ENCODE measurements at regions not wholly inside any gene's neighbourhood (a gene's known extent, or its start where the extent isn't known, plus 50 kb on each side); places are given as distances from the start of the nearest gene placed in this dataset.
"Not testable (repeated sequence)": the region's sequence is repeated elsewhere in the genome, so short reads cannot be mapped to it uniquely, and the experiment has no call there.

DNA sequence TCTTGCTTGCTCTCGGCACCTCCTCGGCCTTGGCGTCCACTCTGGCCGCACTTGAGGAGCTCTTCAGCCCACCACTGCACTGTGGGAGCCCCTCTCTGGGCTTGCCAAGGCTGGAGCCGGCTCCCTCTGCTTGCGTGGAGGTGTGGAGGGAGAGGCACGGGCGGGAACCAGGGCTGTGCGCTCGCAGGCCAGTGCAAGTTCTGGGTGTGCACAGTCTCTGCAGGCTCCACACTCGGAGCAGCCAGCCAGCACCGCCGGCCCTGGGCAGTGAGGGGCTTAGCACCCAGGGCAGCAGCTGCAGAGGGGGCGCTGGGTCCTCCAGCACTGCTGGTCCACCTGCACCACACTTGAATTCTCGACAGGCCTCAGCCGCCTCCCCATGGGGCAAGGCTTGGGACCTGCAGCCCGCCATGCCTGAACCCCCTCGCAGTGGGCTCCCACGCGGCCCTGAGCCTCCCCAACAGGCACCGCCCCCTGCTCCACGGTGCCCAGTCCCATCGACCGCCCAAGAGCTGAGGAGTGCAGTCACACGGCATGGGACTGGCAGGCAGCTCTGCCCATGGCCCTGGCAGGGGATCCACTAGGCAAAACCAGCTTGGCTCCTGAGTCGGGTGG is 411.2 kb upstream of the CHAC2 start:
- ATAC-seq = no peak

DNA sequence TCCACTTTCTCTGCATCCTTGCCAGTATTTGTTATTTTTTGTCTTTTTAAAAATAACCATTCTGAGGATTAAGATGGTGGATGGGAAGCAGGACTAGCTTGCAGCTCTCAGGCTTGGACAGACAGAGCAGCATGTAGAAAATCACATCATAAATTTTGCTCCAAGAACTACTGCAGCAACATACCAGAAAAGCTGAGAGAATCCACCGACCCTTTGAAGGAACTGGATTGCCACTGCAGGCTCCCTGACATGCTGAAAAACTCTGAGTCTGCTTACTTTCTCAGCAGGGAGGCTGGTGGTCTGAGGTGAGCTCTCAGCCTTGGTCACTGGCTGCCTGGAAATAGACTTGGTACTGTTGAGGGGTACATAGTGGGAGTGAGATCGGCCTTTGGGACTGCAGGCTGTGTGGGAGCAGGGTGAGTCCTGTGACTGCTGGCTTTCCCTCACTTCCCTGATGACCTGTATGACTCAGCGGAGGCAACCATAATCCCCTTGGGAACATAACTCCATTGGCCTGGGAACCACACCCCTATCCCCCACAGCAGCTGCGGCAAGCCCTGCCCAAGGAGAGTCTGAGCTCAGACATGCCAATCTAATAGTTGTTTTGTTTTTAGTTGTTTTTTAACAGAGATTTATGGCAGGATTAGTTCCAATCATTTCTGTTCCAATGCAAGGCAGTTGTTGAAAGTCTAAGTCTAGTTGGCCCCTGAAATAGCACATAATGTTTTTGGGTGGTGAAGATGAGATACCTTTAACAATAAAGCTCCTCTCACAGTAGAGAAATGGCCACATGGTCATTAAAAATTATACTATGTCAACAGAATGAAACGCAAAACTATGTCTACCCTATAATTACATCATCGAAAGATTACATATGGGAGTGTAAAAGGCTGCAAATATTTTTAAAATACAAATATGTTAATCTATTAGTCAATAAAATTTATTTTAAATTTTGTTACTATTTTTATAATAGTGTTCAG is 414.2 kb upstream of the CHAC2 start:
- no peak for ATAC-seq

DNA sequence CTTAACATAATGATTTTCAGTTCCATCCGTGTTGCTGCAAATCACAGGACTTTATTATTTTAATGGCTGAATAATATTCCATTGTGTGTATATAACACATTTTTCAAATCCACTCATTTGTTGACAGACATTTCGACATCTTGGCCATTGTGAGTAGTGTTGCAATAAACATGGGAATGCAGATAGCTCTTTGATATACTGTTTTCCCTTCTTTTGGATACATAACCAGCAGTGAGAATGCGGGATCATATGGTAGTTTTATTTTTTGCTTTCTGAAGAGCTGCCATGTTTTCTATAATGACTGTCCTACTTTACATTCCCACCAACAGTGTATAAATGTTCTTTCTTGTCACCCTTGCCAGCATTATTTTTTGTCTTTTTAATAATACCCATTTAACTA is 420.3 kb upstream of the CHAC2 start:
- no peak for ATAC-seq

DNA sequence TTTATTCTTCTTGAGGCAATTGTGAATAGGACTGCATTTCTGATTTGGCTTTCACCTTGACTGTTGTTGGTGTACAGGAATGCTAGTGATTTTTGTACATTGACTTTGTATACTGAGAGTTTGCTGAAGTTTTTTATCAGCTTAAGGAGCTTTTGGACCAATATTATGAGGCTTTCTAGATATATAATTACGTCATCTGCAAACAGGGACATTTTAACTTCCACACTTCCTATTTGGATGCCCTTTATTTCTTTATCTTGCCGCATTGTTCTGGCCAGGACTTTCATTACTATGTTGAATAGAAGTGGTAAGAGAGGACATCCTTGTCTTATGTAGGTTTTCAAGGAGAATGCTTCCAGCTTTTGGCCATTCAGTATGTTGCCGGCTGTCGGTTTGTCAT is 425.4 kb upstream of the CHAC2 start:
- no peak for ATAC-seq

DNA sequence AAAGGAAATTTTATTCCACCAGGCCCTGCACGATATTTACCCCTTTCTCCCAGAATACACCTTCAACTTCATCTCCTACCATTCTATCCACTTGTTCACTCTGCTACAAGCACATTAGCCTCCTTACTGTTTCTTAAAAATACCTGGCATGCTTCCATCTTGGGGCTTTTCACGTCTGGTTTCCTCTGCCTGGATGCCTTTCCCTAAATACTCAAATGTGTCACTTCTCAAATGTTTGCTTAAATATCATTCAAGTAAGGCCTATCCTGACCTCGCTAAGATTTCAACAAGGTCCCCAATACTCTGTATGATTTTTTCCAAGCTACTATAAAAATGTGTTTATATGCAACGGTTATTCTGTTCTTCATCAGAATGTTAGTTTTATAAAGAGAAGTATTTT is 433.0 kb upstream of the CHAC2 start:
- ATAC-seq = no peak

DNA sequence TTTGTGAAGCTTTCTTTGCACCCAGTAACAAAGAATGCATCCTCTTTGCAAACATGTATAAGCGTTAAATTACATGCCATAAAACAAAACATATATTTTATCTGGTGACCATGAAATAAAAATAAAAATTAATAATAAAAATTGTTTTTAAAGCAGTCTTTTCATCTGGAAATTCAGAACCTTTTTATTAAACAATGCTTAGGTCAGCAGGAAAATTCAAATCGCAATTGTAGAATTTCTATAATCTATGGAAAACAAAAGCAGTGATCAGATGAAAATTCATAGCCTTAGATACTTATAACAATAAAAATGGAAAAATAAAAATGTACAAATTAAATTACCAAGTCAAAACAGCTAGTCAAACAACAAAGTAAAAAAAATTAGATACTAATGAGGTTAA is 435.9 kb upstream of the CHAC2 start:
- ATAC-seq = no peak

DNA sequence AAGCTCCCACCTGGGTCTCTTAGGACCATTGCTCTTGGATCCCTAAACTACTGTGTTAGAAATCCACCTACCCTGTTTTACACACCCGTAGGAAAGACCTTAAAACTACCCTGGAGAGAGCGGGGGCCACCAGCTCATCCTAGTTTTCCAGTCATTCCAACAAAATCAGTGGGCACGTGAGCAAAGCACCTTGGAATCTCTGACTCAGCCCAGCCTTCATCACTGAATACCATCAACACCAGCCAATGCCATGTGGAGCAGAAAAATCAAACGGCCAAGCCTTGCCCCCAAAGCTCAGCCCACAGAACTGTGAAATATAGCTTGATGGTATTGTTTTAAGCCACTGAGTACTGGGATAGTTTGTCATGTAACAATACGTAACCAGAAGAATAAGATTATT is 449.7 kb upstream of the CHAC2 start:
- no peak for ATAC-seq

DNA sequence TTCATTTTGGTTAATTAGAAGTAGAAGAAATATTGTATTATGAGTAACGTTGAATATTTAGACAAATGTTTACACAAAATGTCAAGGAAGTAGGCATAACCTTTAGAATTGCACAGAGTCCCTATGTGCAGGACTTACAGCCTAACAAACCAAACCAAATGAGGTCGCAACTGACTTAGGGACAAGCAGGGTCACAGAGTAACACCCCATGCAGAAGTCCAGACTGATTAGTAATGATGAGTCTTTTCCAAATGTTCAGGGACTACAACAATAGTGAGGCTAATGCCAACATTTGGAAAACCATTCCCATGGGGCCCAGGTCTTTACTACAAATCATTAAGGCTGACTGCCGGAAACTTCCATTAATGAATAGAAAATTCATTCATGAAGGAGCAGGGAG is 452.5 kb upstream of the CHAC2 start:
- ATAC-seq = no peak

DNA sequence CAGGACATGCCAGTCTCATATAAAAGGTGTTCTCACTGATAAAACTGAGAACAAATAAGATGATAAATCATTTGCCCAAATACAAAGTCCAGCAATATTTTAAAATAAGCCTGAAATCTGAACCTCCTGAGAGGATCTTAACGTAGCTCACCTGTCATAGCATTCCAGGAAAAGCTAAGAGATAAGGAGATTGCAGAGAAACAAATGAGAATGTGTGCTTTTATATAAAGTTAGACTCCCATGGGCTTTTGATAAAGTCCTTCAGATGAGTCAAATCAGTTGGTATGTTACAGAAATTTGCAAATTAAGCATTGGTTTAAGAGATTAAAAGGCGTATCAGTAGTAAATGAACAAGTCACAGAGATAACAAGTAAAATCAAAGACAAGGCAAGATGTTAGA is 452.9 kb upstream of the CHAC2 start:
- ATAC-seq = no peak

DNA sequence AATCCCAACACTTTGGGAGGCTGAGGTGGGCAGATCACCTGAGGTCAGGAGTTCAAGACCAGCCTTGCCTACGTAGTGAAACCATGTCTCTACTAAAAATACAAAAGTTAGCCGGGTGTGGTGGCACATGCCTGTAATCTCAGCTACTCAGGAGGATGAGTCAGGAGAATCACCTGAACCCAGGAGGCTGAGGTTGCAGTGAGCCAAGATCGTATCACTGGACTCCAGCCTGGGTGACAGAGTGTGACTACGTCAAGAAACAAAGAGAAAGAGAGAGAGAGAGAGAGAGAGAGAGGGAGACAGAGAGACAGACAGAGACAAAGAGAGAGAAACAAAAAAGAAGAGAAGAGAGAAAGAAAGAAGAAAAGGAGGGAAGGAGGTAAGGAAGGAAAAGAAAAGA is 454.0 kb upstream of the CHAC2 start:
- not testable (repeated sequence) for ATAC-seq

DNA sequence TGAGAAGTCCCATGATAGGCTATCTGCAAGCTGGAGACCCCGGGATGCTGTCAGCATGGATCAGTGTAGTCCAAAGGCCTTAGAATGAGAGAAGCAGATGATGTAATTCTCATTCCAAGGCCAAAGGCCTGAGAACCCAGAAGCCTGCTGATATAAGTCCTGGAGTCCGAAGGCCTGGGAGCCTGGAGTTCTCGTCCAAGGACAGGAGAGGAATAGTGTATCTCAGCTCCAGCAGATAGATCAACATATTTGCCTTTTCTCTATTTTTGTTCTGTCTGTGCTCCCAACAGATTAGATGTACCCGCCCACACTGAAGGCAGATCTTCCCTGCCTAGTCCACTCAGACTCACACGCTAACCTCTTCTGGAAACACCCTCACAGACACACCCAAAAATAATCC is 454.9 kb upstream of the CHAC2 start:
- no peak for ATAC-seq

DNA sequence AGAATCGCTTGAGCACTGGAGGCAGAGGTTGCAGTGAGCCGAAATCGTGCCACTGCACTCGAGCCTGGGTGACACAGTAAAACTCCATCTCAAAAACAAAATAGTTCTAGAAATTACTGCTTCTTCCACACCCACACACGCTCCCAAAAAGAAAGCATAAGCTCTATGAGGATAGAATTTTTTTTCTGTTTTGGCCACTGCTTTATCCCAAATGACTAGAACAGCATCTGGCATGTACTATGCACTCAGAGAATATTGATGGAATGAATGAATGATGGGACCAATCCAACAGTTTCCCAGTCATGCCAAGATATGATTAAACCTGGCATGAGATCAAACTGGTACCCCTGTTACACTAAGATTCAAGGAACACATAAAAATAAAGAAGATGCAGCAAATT is 455.4 kb upstream of the CHAC2 start:
- ATAC-seq = no peak

DNA sequence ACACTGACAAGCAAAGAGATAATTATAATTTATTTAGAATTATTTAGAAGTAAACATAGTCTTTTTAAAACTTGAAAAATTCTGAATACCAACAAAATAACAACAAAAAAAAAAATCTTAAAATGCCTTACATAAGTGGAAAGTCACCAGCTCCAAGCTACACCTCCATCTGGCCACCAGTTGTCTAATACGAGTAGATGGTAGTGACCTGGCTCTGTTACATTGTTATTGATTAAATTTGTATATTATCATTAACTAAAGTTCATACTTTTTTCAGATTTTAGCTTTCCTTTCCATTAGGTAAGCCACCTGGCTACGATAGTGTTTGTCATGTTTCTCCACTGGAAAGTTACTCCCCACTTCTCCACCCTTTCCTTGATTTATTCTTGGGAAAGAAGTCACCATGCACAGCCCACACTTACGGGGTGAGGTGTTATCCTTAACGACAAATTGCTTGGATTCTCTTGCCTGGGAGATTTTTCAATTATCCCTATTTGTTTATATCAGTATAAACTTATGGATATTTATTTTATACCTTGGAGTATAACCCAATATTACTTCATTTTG is 464.5 kb upstream of the CHAC2 start:
- ATAC-seq = no peak

DNA sequence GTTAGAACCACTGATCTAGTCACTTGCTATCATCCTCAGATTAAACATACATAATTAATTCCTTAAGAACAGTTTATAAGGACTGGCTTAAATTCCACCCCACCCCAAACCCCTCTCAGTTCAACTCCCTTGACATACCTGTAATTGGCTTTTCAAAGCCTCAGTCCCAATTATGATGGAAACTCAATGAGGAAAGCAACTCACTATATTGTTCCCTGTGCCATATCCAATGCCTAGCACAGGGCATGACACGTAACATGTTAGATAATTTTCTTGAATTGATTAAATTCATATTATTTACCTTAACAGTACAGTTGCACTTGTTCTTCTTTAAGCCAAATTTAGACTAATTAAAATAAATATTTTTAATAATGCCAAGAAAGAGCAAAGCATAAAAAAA is 465.1 kb upstream of the CHAC2 start:
- ATAC-seq = no peak

DNA sequence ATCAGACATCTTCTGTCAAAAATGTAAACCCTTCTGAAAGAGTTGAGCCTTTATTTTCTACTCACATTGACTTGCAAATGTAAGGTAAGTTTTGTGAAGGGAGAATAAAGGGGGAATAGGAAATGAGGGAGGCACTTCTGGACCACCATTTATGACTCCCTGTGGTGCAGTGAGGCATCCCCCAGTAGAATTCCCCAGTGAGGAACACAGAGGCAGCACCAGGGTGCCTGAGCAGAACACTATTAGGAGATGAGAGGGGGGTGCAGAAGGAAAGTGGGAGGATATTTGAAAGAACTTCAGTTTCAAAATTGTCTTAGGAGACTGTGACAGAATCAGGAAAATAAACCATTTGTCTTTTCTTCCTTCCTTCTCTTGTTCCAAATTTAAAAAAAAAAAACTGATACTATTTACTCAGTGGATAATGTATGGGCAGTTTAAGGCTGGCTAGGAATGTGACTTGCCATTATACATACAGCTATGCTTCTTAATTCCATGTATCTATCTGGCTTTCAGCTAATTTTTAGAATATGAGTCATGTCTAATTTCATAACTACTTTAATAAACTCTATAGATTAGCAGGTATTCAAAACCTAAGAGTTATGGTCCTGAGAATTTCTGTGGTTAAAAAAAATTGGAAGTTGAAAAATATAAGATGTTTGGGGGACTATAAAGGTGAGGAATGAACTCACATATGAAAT is 478.1 kb upstream of the CHAC2 start:
- ATAC-seq = no peak

DNA sequence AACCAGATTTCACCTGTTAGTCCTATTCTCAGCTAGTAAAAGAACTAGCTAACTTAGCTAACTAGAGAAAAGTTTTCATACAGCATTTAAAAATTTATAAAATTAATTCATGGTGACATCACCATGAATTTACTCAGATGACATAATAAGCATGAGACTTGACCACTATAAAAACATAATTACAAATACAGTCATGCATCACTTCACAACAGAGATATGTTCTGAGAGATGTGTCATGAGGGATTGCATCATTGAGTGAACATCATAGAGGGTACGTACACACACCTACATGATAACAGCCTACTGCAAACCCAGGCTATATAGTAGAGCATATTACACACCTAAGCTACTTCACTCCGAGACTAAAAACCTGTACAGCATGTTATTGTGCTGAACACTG is 481.3 kb upstream of the CHAC2 start:
- ATAC-seq = no peak

DNA sequence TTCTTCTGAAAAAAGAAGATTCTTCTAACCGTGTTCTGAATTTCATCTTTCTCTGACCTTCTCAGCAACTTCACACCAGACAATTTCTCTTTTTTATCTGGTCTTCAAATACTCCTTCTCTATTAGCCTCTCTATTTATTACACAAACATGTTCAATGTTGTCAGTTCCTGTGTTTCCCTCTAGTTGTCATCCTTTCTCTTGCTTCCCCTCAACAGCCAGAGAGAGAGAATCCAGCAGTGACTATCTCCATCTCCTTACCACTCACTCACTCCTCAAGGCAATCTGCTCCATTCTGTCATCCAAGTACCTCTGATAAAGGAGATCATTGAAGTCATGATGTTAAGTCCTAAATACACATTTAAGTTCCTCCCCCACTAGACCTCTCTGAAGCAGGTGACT is 491.9 kb upstream of the CHAC2 start:
- no peak for ATAC-seq

DNA sequence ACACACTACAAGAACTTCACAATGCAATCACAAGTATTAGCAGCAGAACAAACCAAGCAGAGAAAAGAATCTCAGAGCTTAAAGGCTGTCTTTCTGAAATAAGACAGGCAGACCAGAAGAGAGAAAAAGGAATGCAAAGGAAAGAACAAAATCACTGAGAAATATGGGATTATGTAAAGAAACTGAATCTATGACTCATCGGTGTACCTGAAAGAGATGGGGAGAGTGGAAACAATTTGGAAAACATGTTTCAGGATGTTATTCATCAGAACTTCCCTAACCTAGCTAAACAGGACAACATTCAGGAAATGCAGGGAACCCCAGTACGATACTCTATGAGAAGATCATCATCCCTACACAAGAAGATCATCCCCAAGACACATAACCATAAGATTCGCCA is 499.0 kb upstream of the CHAC2 start:
- no peak for ATAC-seq

DNA sequence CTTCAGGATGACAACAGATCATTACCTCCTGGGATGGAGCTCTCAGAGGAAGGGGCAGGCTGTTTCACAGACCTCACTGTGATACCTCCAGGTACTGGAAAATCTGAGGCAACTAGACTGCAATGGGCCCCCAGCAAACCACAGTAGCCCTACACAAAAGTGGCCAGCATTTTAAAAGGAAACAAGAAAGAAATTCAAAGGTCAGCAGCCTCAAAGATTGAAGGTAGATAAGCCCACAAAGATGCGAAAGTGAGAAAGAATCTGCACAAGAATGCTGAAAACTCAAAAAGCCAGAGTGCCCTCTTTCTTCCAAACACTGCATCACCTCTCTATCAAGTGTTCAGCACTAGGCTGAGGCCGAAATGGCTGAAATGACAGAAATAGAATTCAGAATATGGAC is 499.5 kb upstream of the CHAC2 start:
- ATAC-seq = no peak

DNA sequence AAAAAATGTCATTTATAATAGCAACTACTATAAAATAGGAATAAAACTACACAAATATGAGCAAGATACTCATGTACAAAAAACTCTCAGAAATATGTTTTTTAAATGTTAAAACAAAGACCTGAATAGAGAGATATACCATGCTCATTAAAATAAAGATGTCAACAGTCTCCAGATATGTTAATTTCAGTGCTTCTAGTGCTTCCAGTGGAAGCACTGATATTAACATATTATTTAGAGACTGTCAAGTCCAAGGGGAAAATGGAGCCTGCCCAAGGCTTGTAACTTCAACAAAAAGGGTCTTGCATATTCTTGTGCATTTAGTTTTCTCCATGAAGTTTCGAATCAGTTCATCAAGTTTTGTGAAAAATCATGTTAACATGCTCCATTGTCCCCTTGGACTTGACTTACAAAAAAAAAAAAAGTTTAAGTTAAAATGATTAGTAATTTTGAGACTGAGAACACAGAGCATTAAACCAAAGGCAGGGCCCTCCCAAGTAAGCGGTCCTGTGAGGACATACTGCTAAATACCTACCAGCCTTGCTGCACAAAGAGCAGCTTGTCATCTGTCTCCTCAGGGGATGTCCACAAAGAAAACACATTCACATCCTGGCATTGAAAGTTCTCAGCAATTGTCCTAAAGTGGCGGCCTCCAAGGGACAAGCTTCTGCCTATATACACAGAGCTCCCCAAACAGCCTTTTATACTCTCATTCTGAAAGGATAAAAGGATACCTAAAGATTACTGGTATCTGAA is 501.9 kb upstream of the CHAC2 start:
- ATAC-seq = no peak

DNA sequence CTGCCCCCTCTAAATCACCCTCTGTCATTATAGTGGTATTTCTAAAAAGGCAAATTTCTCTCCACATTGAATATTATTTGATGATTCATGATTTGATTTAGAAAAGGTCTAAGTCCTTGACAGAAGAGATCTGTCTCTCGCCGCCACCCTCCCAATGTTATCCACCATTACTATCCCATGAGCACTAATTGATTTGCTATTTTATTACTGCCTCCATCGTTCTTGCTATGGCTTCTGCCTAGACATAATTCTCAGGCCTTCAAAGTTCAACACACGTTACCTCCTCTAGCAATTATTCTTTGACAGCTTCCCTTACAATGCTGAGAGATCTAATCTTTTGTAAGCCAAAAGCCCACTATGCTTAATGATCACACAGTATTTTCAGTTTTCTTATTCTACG is 507.0 kb upstream of the CHAC2 start:
- ATAC-seq = no peak

DNA sequence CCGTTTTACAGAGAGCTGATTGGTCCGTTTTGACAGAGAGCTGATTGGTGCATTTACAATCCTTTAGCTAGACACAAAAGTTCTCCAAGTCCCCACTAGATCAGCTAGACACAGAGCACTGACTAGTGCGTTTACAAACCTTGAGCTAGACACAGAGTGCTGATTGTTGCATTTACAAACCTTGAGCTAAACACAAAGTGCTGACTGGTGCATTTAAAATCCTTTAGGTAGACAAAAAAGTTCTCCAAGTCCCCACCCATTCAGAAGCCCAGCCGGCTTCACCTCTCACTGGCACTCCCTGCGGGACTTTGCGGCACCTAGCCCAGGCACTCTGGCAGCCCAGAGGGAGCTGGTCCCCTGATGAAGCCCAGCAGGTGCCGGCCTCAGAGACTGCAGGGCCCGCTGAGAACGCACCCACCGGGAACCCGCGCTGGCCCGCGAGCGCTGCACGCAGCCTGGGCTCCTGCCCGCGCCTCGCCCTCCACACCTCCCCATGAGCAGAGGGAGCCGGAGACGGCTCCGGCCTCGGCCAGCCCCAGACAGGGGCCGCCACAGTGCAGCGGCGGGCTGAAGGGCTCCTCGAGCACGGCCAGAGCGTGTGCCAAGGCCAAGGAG is 508.1 kb upstream of the CHAC2 start:
- no peak for ATAC-seq
